ENCODE measurements at regions not wholly inside any gene's neighbourhood (a gene's known extent, or its start where the extent isn't known, plus 50 kb on each side); places are given as distances from the start of the nearest gene placed in this dataset.

DNA sequence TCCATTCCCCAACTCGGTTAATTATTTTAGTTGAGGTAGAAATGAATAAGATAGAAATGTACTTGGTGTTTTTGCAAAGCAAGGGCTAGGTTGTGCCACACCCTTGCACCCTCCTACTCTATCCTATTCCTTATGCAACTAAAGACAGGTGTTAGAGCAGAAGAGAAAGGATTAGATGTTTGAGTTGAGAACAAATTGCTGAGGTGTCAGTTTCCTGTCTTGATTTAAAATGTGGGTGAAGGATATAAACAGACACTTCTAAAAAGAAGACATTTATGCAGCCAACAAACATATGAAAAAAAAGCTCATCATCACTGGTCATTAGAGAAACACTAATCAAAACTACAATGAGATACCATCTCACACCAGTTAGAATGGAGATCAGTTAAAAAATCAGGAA is 1256.2 kb downstream of the CNTNAP5 start:
- TF ChIP-seq, protein P1, sequence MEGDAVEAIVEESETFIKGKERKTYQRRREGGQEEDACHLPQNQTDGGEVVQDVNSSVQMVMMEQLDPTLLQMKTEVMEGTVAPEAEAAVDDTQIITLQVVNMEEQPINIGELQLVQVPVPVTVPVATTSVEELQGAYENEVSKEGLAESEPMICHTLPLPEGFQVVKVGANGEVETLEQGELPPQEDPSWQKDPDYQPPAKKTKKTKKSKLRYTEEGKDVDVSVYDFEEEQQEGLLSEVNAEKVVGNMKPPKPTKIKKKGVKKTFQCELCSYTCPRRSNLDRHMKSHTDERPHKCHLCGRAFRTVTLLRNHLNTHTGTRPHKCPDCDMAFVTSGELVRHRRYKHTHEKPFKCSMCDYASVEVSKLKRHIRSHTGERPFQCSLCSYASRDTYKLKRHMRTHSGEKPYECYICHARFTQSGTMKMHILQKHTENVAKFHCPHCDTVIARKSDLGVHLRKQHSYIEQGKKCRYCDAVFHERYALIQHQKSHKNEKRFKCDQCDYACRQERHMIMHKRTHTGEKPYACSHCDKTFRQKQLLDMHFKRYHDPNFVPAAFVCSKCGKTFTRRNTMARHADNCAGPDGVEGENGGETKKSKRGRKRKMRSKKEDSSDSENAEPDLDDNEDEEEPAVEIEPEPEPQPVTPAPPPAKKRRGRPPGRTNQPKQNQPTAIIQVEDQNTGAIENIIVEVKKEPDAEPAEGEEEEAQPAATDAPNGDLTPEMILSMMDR (conservative IDR thresholded peaks at IDR 0.05; ENCODE audit: low read depth in 2 of 2) = no peak
- TF ChIP-seq POLR2AphosphoS5 (IDR thresholded peaks at IDR 0.05; ENCODE audit: low read depth) = no peak
- TF ChIP-seq, protein P2, sequence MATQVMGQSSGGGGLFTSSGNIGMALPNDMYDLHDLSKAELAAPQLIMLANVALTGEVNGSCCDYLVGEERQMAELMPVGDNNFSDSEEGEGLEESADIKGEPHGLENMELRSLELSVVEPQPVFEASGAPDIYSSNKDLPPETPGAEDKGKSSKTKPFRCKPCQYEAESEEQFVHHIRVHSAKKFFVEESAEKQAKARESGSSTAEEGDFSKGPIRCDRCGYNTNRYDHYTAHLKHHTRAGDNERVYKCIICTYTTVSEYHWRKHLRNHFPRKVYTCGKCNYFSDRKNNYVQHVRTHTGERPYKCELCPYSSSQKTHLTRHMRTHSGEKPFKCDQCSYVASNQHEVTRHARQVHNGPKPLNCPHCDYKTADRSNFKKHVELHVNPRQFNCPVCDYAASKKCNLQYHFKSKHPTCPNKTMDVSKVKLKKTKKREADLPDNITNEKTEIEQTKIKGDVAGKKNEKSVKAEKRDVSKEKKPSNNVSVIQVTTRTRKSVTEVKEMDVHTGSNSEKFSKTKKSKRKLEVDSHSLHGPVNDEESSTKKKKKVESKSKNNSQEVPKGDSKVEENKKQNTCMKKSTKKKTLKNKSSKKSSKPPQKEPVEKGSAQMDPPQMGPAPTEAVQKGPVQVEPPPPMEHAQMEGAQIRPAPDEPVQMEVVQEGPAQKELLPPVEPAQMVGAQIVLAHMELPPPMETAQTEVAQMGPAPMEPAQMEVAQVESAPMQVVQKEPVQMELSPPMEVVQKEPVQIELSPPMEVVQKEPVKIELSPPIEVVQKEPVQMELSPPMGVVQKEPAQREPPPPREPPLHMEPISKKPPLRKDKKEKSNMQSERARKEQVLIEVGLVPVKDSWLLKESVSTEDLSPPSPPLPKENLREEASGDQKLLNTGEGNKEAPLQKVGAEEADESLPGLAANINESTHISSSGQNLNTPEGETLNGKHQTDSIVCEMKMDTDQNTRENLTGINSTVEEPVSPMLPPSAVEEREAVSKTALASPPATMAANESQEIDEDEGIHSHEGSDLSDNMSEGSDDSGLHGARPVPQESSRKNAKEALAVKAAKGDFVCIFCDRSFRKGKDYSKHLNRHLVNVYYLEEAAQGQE (IDR thresholded peaks at IDR 0.05; ENCODE audit: unreplicated experiment) = no peak
- no peak for TF ChIP-seq JUNB (IDR thresholded peaks at IDR 0.05; ENCODE audit: unreplicated experiment)
- TF ChIP-seq CREB1 (CRISPR knock-in tag; IDR thresholded peaks at IDR 0.05; ENCODE audit: low read depth) = no peak
- TF ChIP-seq EZH2 (IDR thresholded peaks at IDR 0.05; ENCODE audit: low read depth, unreplicated experiment) = no peak
- TF ChIP-seq ZNF331 (CRISPR knock-in tag; IDR thresholded peaks at IDR 0.05; ENCODE audit: low read depth) = no peak
- TF ChIP-seq EZH2phosphoT487 (IDR thresholded peaks at IDR 0.05; ENCODE audit: unreplicated experiment) = no peak
- TF ChIP-seq, protein P3, sequence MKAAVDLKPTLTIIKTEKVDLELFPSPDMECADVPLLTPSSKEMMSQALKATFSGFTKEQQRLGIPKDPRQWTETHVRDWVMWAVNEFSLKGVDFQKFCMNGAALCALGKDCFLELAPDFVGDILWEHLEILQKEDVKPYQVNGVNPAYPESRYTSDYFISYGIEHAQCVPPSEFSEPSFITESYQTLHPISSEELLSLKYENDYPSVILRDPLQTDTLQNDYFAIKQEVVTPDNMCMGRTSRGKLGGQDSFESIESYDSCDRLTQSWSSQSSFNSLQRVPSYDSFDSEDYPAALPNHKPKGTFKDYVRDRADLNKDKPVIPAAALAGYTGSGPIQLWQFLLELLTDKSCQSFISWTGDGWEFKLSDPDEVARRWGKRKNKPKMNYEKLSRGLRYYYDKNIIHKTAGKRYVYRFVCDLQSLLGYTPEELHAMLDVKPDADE (IDR thresholded peaks at IDR 0.05) = no peak
- TF ChIP-seq ZNF114 (CRISPR knock-in tag; IDR thresholded peaks at IDR 0.05) = no peak
- TF ChIP-seq STAT1 (IDR thresholded peaks at IDR 0.05; ENCODE audit: unreplicated experiment) = no peak
- no peak for TF ChIP-seq NANOG (IDR thresholded peaks at IDR 0.05; ENCODE audit: borderline replicate concordance)
